ENCODE measurements at regions not wholly inside any gene's neighbourhood (a gene's known extent, or its start where the extent isn't known, plus 50 kb on each side); places are given as distances from the start of the nearest gene placed in this dataset.

DNA sequence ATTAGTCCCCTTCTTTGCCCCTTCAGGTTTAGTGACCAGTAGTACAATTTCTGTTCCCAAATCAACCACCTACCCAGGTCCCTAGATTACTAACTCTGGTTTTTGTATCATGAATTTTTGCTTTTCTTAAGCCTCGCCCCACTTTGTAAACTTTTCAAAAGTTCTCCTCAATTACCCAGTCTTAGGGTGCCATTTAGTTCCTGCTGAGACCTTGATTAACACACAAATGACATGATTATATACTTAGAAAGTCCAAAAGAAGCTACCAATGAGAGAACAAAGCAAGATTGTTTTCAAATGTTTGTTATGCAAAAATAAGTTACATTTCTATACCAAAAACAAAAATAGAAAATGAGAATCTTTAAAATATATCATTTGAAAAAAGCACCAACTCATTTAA, 594.4 kb downstream of the SQOR start:
- Histone ChIP-seq H3K27me3 (ENCODE audit: control insufficient read depth, insufficient read depth, low read length) (peaks cover 13% of the 10 kb centered on the region), H3K4me3 (ENCODE audit: low read depth, low read length) (no peak overlapping the region), H3K9ac (ENCODE audit: low read length) (no peak overlapping the region), H3K9me3 (ENCODE audit: control insufficient read depth, insufficient read depth, low read depth, low read length) (no peaks in the 10 kb centered on the region), H3K36me3 (ENCODE audit: control insufficient read depth, insufficient read depth, low read length) (no peaks in the 10 kb centered on the region), H3K27ac (ENCODE audit: low read depth, low read length) (no peak overlapping the region), H3K4me1 (ENCODE audit: control insufficient read depth, insufficient read depth, low read length) (peaks cover 3% of the 10 kb centered on the region; the same call in 1 of the 2 replicates)

DNA sequence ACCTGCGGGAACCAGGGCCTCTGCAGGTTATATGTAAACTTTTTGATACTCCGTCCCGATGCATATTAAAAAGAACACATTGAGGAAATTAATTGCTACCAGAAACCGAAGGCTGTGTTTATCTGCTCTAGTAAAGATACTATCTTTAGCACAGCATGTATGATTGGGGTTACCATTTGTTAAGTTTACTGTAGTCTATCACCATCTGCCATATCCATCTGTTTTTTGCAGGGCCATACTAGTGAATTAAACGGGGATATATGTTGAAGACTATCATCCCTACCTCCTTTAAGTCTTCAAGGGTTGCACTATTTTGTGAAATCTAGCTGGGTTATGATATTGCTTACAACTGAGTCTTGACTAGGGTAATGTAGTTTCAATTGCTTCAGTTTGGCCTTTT, 597.0 kb downstream of the SQOR start:
- Histone ChIP-seq H3K4me1 (ENCODE audit: control insufficient read depth, insufficient read depth, low read length) (peaks cover 3% of the 10 kb centered on the region; the same call in 1 of the 2 replicates), H3K27ac (ENCODE audit: low read depth, low read length) (no peak overlapping the region), H3K9me3 (ENCODE audit: control insufficient read depth, insufficient read depth, low read depth, low read length) (no peaks in the 10 kb centered on the region), H3K27me3 (ENCODE audit: control insufficient read depth, insufficient read depth, low read length) (peaks cover 13% of the 10 kb centered on the region), H3K9ac (ENCODE audit: low read length) (no peak overlapping the region), H3K4me3 (ENCODE audit: low read depth, low read length) (no peak overlapping the region), H3K36me3 (ENCODE audit: control insufficient read depth, insufficient read depth, low read length) (no peaks in the 10 kb centered on the region)

GRCh38 chr15:46232471-46232870, 597.6 kb downstream of the SQOR start:
- H3K27ac ChIP-seq (ENCODE audit: low read depth, low read length): no peak overlapping the region
- H3K4me1 ChIP-seq (ENCODE audit: control insufficient read depth, insufficient read depth, low read length): peaks cover 3% of the 10 kb centered on the region; the same call in 1 of the 2 replicates
- H3K27me3 ChIP-seq (ENCODE audit: control insufficient read depth, insufficient read depth, low read length): peaks cover 13% of the 10 kb centered on the region

GRCh38 chr15:46242935-46243334, 608.1 kb downstream of the SQOR start:
- Histone ChIP-seq H3K9me3 (ENCODE audit: control insufficient read depth, insufficient read depth, low read depth, low read length) (0 out of 2 replicates have a peak, but pooled peaks cover under 1% of the 10 kb centered on the region), H3K4me1 (ENCODE audit: control insufficient read depth, insufficient read depth, low read length) (peaks cover 5% of the 10 kb centered on the region; the same call in 1 of the 2 replicates), H3K4me3 (ENCODE audit: low read depth, low read length) (no peak overlapping the region), H3K27ac (ENCODE audit: low read depth, low read length) (no peak overlapping the region), H3K9ac (ENCODE audit: low read length) (no peak overlapping the region), H3K27me3 (ENCODE audit: control insufficient read depth, insufficient read depth, low read length) (no peaks in the 10 kb centered on the region), H3K36me3 (ENCODE audit: control insufficient read depth, insufficient read depth, low read length) (no peaks in the 10 kb centered on the region)

More at GRCh38 chr15:46232471-46232870, 597.6 kb downstream of the SQOR start:
- H3K36me3 ChIP-seq (ENCODE audit: control insufficient read depth, insufficient read depth, low read length): no peaks in the 10 kb centered on the region
- no peak overlapping the region for H3K4me3 ChIP-seq (ENCODE audit: low read depth, low read length)
- no peaks in the 10 kb centered on the region for H3K9me3 ChIP-seq (ENCODE audit: control insufficient read depth, insufficient read depth, low read depth, low read length)
- no peak overlapping the region for H3K9ac ChIP-seq (ENCODE audit: low read length)

- no peaks in the 10 kb centered on the region for H3K36me3 ChIP-seq (ENCODE audit: control insufficient read depth, insufficient read depth, low read length)
- no peaks in the 10 kb centered on the region for H3K27me3 ChIP-seq (ENCODE audit: control insufficient read depth, insufficient read depth, low read length)
Observed at GRCh38 chr15:46251903-46252302, 617.1 kb downstream of the SQOR start.

DNA sequence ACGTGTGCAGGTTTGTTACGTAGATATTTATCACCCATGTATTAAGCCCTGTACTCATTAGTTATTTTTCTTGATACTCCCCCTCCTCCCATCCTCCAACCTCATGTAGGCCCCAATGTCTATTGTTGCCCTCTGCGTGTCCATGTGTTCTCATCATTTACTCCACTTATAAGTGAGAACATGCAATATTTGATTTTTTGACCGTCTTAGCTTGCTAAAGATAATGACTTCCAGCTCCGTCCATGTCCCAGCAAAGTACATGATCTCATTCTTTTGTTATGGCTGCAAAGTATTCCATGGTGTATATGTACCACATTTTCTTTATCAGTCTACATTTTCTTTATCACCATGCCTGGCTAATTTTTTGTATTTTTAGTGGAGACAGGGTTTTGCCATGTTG, 623.2 kb downstream of the SQOR start:
- Histone ChIP-seq H3K4me3 (ENCODE audit: low read depth, low read length) (no peak overlapping the region), H3K36me3 (ENCODE audit: control insufficient read depth, insufficient read depth, low read length) (no peaks in the 10 kb centered on the region), H3K9ac (ENCODE audit: low read length) (no peak overlapping the region), H3K9me3 (ENCODE audit: control insufficient read depth, insufficient read depth, low read depth, low read length) (no peaks in the 10 kb centered on the region), H3K4me1 (ENCODE audit: control insufficient read depth, insufficient read depth, low read length) (no peaks in the 10 kb centered on the region), H3K27me3 (ENCODE audit: control insufficient read depth, insufficient read depth, low read length) (no peaks in the 10 kb centered on the region), H3K27ac (ENCODE audit: low read depth, low read length) (no peak overlapping the region)

More at GRCh38 chr15:46251903-46252302, 617.1 kb downstream of the SQOR start:
- Histone ChIP-seq H3K27ac (ENCODE audit: low read depth, low read length) (no peak overlapping the region), H3K4me3 (ENCODE audit: low read depth, low read length) (no peak overlapping the region), H3K9ac (ENCODE audit: low read length) (no peak overlapping the region), H3K4me1 (ENCODE audit: control insufficient read depth, insufficient read depth, low read length) (peaks cover 6% of the 10 kb centered on the region; the same call in 1 of the 2 replicates), H3K9me3 (ENCODE audit: control insufficient read depth, insufficient read depth, low read depth, low read length) (no peaks in the 10 kb centered on the region)

DNA sequence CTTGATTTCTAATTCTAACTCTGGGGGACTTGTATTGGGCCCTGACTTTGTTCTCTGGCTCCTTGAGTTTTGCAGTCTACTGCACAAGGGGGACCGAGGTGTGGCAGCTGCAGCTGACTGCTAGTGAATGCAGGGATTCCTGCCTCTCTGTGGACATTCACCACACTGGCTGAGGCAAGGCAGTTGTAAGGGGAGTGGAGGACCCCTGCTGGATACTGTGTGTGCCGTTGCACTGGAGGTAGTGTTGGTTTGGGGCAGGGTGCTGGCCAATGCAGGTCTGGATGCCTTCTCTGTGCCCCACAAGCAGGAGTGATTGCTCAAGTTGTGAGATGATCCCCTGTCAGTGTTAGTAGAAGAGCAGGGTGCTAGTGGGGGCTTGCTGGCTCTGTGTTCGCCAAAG, 626.1 kb downstream of the SQOR start:
- Histone ChIP-seq H3K4me3 (ENCODE audit: low read depth, low read length) (no peak overlapping the region), H3K27me3 (ENCODE audit: control insufficient read depth, insufficient read depth, low read length) (no peaks in the 10 kb centered on the region)

DNA sequence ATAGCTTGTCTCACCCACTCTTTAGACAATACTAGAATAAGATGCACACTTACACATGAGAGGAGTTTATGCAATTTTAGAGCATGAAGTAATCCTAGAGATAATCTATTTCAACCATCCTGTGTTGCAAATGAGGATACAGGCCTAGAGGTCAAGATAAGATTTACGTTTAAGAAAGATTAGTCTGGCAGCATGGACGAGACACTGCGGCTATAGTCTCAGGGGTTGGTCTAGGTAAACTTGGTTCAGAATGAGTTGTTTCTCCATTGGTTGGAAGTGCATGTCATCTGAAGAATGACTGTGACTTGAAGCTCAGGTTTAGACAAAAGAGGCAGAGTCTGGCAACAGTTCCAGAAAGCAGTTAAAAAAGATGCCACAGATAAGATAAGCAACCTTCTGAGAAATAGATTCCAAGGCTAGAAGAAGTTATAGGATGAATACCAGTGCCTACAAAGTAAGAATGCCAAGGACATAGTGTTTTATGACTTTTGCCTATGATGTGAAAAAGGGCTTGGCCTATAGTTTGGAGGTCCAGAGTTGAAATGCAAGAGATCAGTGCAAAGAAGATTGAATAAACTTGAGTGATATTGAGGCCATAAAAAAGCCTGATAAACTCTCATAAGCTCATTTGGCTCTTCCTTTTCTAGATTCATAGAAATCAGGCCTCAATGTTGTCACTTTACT, 631.0 kb downstream of the SQOR start:
- Histone ChIP-seq H3K27me3 (ENCODE audit: control insufficient read depth, insufficient read depth, low read length) (no peaks in the 10 kb centered on the region), H3K4me3 (ENCODE audit: low read depth, low read length) (no peak overlapping the region), H3K9me3 (ENCODE audit: control insufficient read depth, insufficient read depth, low read depth, low read length) (no peaks in the 10 kb centered on the region), H3K4me1 (ENCODE audit: control insufficient read depth, insufficient read depth, low read length) (no peaks in the 10 kb centered on the region), H3K36me3 (ENCODE audit: control insufficient read depth, insufficient read depth, low read length) (no peaks in the 10 kb centered on the region), H3K9ac (ENCODE audit: low read length) (no peak overlapping the region), H3K27ac (ENCODE audit: low read depth, low read length) (no peak overlapping the region)

More for the DNA sequence above, 626.1 kb downstream of the SQOR start:
- Histone ChIP-seq H3K9me3 (ENCODE audit: control insufficient read depth, insufficient read depth, low read depth, low read length) (no peaks in the 10 kb centered on the region), H3K9ac (ENCODE audit: low read length) (no peak overlapping the region), H3K4me1 (ENCODE audit: control insufficient read depth, insufficient read depth, low read length) (no peaks in the 10 kb centered on the region), H3K36me3 (ENCODE audit: control insufficient read depth, insufficient read depth, low read length) (no peaks in the 10 kb centered on the region), H3K27ac (ENCODE audit: low read depth, low read length) (no peak overlapping the region)

- Histone ChIP-seq H3K36me3 (ENCODE audit: control insufficient read depth, insufficient read depth, low read length) (no peaks in the 10 kb centered on the region), H3K9ac (ENCODE audit: low read length) (no peak overlapping the region), H3K4me3 (ENCODE audit: low read depth, low read length) (no peak overlapping the region), H3K27ac (ENCODE audit: low read depth, low read length) (no peak overlapping the region), H3K9me3 (ENCODE audit: control insufficient read depth, insufficient read depth, low read depth, low read length) (no peaks in the 10 kb centered on the region), H3K4me1 (ENCODE audit: control insufficient read depth, insufficient read depth, low read length) (no peaks in the 10 kb centered on the region), H3K27me3 (ENCODE audit: control insufficient read depth, insufficient read depth, low read length) (no peaks in the 10 kb centered on the region)
Observed at GRCh38 chr15:46266661-46267060, 631.8 kb downstream of the SQOR start.

GRCh38 chr15:46270481-46271147, 635.8 kb downstream of the SQOR start:
- H3K27ac ChIP-seq (ENCODE audit: low read depth, low read length): no peak overlapping the region

DNA sequence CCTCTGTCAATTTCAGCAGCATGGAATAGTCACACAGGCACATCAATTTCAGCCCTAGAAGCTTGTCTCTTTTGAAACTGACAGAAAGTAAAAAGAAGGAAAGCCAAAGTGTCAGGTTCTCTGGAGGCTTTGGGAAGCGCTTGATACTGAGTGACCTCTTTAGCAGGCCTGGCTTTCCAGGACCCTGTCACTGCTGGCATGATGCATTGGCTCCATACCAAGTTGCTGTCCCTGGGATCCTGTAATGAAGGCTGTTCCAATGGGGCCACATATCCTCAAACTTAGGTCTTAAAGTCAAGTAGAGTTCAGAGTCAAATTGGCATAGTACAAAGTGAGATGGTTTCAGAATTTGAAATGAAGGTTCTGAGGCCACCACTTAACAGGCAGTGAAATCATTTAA, 640.9 kb downstream of the SQOR start:
- Histone ChIP-seq H3K9me3 (ENCODE audit: control insufficient read depth, insufficient read depth, low read depth, low read length) (no peaks in the 10 kb centered on the region), H3K4me3 (ENCODE audit: low read depth, low read length) (no peak overlapping the region), H3K4me1 (ENCODE audit: control insufficient read depth, insufficient read depth, low read length) (no peaks in the 10 kb centered on the region), H3K27ac (ENCODE audit: low read depth, low read length) (no peak overlapping the region), H3K36me3 (ENCODE audit: control insufficient read depth, insufficient read depth, low read length) (no peaks in the 10 kb centered on the region), H3K9ac (ENCODE audit: low read length) (no peak overlapping the region), H3K27me3 (ENCODE audit: control insufficient read depth, insufficient read depth, low read length) (no peaks in the 10 kb centered on the region)

More at GRCh38 chr15:46270481-46271147, 635.8 kb downstream of the SQOR start:
- Histone ChIP-seq H3K4me3 (ENCODE audit: low read depth, low read length) (no peak overlapping the region), H3K36me3 (ENCODE audit: control insufficient read depth, insufficient read depth, low read length) (no peaks in the 10 kb centered on the region), H3K4me1 (ENCODE audit: control insufficient read depth, insufficient read depth, low read length) (no peaks in the 10 kb centered on the region), H3K9ac (ENCODE audit: low read length) (no peak overlapping the region), H3K27me3 (ENCODE audit: control insufficient read depth, insufficient read depth, low read length) (no peaks in the 10 kb centered on the region), H3K9me3 (ENCODE audit: control insufficient read depth, insufficient read depth, low read depth, low read length) (no peaks in the 10 kb centered on the region)

Data from HUES6 (cell line).